NCI-H2029 (cell line): ENCODE measurements at regions not wholly inside any gene's neighbourhood (a gene's known extent, or its start where the extent isn't known, plus 50 kb on each side); places are given as distances from the start of the nearest gene placed in this dataset.
A peak's percentile ranks its signal among the peaks of the same experiment; 100 is the strongest.

Experiments
- DNase-seq: peaks from one replicate; lab custom pipeline; 2025; lab: John Stamatoyannopoulos, UW

- no peak for DNase-seq
Observed at GRCh38 chr6:21885532-21886114, 292.1 kb downstream of the SOX4 start.

- no peak for DNase-seq
Observed at GRCh38 chr6:21886542-21887151, 293.1 kb downstream of the SOX4 start.

GRCh38 chr6:21887231-21888185 lies 294.0 kb downstream of the SOX4 start:
- peak; percentile 90 for DNase-seq

DNA sequence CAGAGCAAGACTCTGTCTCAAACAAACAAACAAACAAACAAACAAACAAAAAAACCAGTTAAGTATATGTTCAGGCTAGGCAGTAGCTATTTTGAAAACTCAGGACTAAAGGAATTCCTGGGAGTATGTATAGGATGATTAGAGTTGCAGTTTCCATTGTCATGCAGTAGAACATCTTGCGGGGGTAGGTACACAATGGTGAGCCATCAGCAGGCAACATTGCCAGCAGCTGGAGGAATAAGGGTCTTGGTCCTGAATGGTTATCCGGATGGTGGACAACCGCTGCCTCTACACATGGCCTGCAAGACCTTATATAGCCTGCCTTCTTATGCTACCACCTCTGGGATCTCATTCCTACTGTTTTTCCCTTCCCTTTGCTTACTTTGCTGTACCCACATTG lies 297.5 kb downstream of the SOX4 start:
- DNase-seq: peak; percentile 19

- peak; percentile 46 for DNase-seq
Observed at GRCh38 chr6:21893793-21894192, 300.2 kb downstream of the SOX4 start.

DNA sequence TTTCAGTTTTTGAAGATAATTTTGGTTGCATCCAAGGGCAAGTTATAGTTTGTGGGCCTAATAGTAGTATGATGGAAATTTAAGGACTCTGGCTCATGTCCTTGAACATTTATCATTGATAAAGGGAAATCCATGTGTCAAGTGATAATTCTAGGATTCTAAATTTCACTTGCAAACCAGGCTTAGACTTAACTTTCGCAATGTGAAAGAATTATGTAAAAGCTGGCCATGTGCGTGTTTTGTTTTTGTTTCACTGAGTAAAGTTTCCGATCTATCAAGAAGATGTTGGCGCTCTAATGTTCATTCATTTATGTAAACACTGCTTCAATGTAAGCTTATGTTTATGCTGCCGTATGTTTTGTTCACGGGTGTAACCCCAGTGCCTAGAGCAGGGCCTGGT lies 302.0 kb downstream of the SOX4 start:
- no peak for DNase-seq

GRCh38 chr6:21898107-21898796 lies 304.7 kb downstream of the SOX4 start:
- no peak for DNase-seq

GRCh38 chr6:21899708-21900107 lies 306.2 kb downstream of the SOX4 start:
- DNase-seq: no peak

GRCh38 chr6:21900730-21901129 lies 307.2 kb downstream of the SOX4 start:
- DNase-seq: no peak

- DNase-seq: no peak
Observed at GRCh38 chr6:21902628-21903169, 309.1 kb downstream of the SOX4 start.

- DNase-seq: no peak
Observed at GRCh38 chr6:21905531-21905930, 312.0 kb downstream of the SOX4 start.

DNA sequence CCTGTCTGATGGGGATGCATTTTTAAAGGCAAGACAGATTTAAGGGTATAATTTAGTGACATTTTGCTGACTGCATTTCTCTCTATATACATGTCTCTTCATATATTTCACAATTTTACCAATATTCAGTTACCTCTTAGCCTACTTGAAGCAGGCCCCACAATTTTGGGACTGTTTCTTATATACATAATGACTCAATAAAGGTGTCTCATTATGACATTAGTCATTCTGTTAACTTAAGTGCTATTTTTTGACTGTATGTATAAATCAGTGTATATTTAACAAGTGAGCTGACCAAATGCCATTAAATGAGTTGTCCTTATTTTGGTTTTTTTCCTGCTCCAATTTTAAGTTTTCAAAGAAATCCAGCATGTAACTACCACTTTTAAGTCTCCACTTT lies 313.3 kb downstream of the SOX4 start:
- DNase-seq: no peak

DNA sequence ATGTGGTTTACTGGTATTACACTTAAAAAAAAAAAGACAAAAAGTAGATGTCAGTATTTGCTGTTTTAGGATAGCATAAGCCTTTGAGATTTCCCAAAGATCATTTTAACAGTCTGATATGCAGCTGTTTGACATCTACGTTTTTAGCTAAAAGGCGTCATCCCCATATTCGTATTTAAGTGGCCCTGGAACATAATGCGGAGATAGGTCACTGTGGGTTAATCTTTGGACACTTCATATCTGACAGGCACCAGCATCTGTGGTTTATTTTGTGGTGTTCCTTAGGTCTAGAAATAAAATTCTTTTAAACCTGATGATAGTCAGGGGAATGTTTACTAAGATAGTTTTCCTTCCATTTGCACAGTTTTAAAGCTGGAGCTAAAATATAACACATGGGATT lies 313.7 kb downstream of the SOX4 start:
- no peak for DNase-seq

DNA sequence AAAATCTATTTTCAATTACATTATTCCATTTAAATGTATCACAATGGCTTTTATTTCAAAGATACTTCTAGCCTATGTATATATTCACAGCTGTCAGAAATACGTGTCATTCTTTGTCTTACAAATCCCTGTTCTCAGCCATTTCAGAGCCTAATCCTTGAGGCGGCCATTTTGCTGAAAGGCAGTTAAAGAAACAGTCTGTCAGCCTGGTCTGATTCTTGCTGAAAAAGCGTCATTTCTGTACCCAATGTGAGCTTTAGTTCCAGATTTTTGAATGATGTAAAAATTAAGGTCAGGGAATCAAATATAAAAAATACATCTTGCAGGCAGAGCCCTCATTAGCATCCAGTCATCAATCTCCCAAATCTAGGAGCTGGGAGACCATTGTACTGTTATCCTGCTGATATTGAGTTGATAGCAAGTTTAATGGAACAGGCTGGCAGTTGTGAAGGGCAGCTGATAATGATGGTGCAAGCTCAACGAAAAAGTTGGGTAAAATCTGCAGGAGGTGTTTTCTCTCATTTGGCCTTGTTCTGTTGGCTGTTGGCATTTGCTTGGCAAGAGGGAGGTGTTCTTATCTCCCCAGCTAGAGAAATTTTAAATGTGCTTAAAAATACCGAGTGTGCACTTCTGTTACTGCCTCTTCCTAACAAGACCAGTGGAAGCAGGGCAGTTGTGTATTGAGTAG lies 314.8 kb downstream of the SOX4 start:
- no peak for DNase-seq

DNA sequence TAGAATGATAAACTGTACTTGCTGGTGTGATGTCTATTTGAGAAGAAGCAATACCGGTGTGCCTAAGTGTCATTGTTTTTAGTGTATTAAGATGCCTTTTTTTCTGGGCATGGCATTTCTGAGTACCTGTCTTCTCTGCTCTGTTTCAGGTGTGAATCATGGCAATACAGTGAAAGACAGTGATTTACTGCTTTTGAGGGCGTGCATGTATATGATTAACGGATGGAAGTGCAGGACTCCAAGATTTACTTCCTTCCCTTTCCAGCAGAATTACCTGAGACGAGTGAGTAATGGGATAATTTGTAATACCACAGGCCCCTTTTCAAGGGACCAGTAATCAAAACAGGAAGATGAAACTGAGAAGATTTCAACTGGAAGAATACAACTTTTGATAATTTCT lies 315.8 kb downstream of the SOX4 start:
- no peak for DNase-seq

- no peak for DNase-seq
Observed at GRCh38 chr6:21911208-21911607, 317.7 kb downstream of the SOX4 start.

DNA sequence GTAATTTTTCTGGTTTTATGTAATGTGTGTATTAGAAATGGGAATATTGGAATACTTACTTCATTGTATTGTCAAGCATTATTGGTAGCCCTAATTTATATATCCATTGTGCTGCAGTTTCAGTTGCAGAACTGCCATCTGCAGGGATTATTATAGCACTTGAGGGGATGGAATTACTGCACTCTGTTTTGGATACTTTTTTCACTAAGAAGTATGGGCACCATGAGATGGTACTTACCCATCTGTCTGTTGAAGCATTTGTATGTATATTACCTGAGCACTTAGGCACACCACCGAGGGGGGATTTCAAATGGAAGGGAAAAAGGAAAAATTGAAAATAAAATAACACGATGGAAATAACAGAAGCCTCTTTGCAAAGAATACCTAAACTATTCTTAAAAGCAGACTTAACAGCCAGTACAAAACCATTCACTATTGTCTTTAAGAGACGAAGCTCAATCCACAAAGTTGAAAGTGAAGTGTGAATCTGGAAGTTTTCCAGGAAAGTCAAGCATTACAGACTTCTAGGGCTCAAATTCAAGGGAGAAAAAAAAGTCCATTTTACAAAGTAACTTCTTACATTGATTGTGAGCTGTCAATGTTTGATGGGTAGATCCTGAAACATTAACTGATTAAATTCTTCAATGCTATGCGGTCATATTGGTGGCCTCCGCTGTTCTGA lies 318.7 kb downstream of the SOX4 start:
- no peak for DNase-seq

GRCh38 chr6:21914121-21914973 lies 320.8 kb downstream of the SOX4 start:
- DNase-seq: peak; percentile 91

DNA sequence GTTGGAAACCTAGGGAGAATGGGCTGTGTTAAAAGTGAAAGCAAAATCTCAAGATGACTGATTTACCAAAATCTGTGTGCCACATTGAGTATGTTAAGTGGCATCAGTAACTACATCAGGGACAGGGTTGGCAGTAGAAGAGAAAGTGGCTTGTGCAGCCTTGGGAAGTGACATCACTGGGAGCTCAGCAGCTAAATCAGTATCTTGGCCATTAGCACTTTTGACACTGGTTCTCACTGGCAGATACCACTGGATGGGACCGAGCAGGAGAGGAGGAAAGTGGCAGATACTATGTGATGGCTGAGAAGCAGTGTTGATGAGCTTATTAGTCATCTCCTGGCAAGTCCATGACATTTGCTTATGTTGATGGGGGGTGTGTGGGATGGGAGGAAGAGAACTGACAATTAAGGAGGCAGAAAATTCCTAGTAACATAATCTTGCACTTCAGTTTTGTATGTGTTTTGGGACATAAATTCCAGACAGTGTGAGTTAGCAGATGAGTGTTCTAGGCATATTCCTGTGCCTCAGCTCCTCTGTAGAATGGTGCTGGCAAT lies 322.2 kb downstream of the SOX4 start:
- peak; percentile 66 for DNase-seq

- no peak for DNase-seq
Observed at GRCh38 chr6:21918041-21918440, 324.5 kb downstream of the SOX4 start.
